Activated naive CD4-positive, alpha-beta T cell treated with anti-CD3 and anti-CD28 coated beads for 36 hours (primary cell): ENCODE measurements at regions not wholly inside any gene's neighbourhood (a gene's known extent, or its start where the extent isn't known, plus 50 kb on each side); places are given as distances from the start of the nearest gene placed in this dataset.

Experiments used
- CTCF ChIA-PET: fragments of 350-600 bp; sonication (Branson Sonifier 250); formaldehyde crosslinking; loops from one replicate; lab custom pipeline; 2021; ENCODE audit warnings: antibody characterized with exemption; lab: Charles Lee
- DNase-seq: peaks from one replicate; pipeline ENCODE4 v3.0.0-alpha.2; 2020
- H3K27ac Mint-ChIP-seq: one replicate; pipeline ENCODE4 v1.8.0; 2021; ENCODE audit warnings: mild to moderate bottlenecking, mixed read lengths
- H3K27me3 Mint-ChIP-seq: one replicate; pipeline ENCODE4 v1.8.0; 2021; ENCODE audit warnings: low read depth, mixed read lengths
- H3K36me3 Mint-ChIP-seq: one replicate; pipeline ENCODE4 v1.8.0; 2021; ENCODE audit warnings: low read depth, mixed read lengths
- H3K4me1 Mint-ChIP-seq: one replicate; pipeline ENCODE4 v1.8.0; 2021; ENCODE audit warnings: low read depth, mixed read lengths
- H3K4me3 Mint-ChIP-seq: one replicate; pipeline ENCODE4 v1.8.0; 2021; ENCODE audit warnings: mild to moderate bottlenecking, moderate library complexity, mixed read lengths
- H3K9me3 Mint-ChIP-seq: one replicate; pipeline ENCODE4 v1.8.0; 2021; ENCODE audit warnings: mixed read lengths
- intact Hi-C: fragments of 100-400 bp; cut with micrococcal nuclease; formaldehyde crosslinking; loops from one replicate; pipeline ENCODE4 v1.15.1; 2023

GRCh38 chr5:3030511-3031165, 279.2 kb upstream of the IRX2 start:
- Mint-ChIP-seq H3K9me3 (peaks cover 8% of the 10 kb centered on the region), H3K27me3 (no peaks in the 10 kb centered on the region), H3K4me1 (no peaks in the 10 kb centered on the region), H3K4me3 (no peak overlapping the region), H3K27ac (no peak overlapping the region), H3K36me3 (no peaks in the 10 kb centered on the region)
- CTCF ChIA-PET = interaction anchor here (0.6 kb wide), 1 partner anchor 154 kb away, joined by 6 read pairs; no protein-coding TSS in a partner anchor
- DNase-seq = no peak
- intact Hi-C loops = no loop called here

GRCh38 chr5:3029396-3029795, 277.9 kb upstream of the IRX2 start:
- Mint-ChIP-seq H3K4me1 (no peaks in the 10 kb centered on the region), H3K9me3 (peaks cover 8% of the 10 kb centered on the region), H3K36me3 (no peaks in the 10 kb centered on the region), H3K4me3 (no peak overlapping the region), H3K27ac (no peak overlapping the region), H3K27me3 (no peaks in the 10 kb centered on the region)
- no peak for DNase-seq
- intact Hi-C loops = no loop called here
- CTCF ChIA-PET = no interaction called here

GRCh38 chr5:3027866-3028635, 276.6 kb upstream of the IRX2 start:
- Mint-ChIP-seq H3K36me3 (no peaks in the 10 kb centered on the region), H3K4me1 (no peaks in the 10 kb centered on the region), H3K9me3 (peaks cover 10% of the 10 kb centered on the region), H3K4me3 (no peak overlapping the region), H3K27me3 (no peaks in the 10 kb centered on the region), H3K27ac (no peak overlapping the region)
- CTCF ChIA-PET = no interaction called here
- intact Hi-C loops = no loop called here
- DNase-seq = no peak

- peaks cover 10% of the 10 kb centered on the region for H3K9me3 Mint-ChIP-seq
- no peaks in the 10 kb centered on the region for H3K27me3 Mint-ChIP-seq
- no peaks in the 10 kb centered on the region for H3K4me1 Mint-ChIP-seq
- H3K36me3 Mint-ChIP-seq = no peaks in the 10 kb centered on the region
- DNase-seq = no peak
- CTCF ChIA-PET = no interaction called here
- intact Hi-C loops = no loop called here
- no peak overlapping the region for H3K27ac Mint-ChIP-seq
- H3K4me3 Mint-ChIP-seq = no peak overlapping the region
Measured at GRCh38 chr5:3027185-3027865, 275.8 kb upstream of the IRX2 start.

- CTCF ChIA-PET = no interaction called here
- Mint-ChIP-seq H3K27me3 (no peaks in the 10 kb centered on the region), H3K9me3 (peaks cover 10% of the 10 kb centered on the region), H3K4me1 (no peaks in the 10 kb centered on the region), H3K27ac (no peak overlapping the region), H3K4me3 (no peak overlapping the region), H3K36me3 (no peaks in the 10 kb centered on the region)
- intact Hi-C loops = no loop called here
- DNase-seq = no peak
Measured at GRCh38 chr5:3026651-3027050, 275.2 kb upstream of the IRX2 start.

- CTCF ChIA-PET = no interaction called here
- no peaks in the 10 kb centered on the region for H3K27me3 Mint-ChIP-seq
- peaks cover 5% of the 10 kb centered on the region for H3K9me3 Mint-ChIP-seq
- intact Hi-C loops = no loop called here
- H3K4me3 Mint-ChIP-seq = no peak overlapping the region
- H3K36me3 Mint-ChIP-seq = no peaks in the 10 kb centered on the region
- no peak for DNase-seq
- no peak overlapping the region for H3K27ac Mint-ChIP-seq
- H3K4me1 Mint-ChIP-seq = no peaks in the 10 kb centered on the region
Measured at GRCh38 chr5:3026099-3026498, 274.6 kb upstream of the IRX2 start.

- DNase-seq = no peak
- no peaks in the 10 kb centered on the region for H3K27me3 Mint-ChIP-seq
- peaks cover 2% of the 10 kb centered on the region for H3K9me3 Mint-ChIP-seq
- no peak overlapping the region for H3K4me3 Mint-ChIP-seq
- H3K27ac Mint-ChIP-seq = no peak overlapping the region
- no peaks in the 10 kb centered on the region for H3K4me1 Mint-ChIP-seq
- intact Hi-C loops = no loop called here
- H3K36me3 Mint-ChIP-seq = no peaks in the 10 kb centered on the region
- CTCF ChIA-PET = no interaction called here
Measured at GRCh38 chr5:3025392-3025791, 273.9 kb upstream of the IRX2 start.

GRCh38 chr5:3024976-3025375, 273.5 kb upstream of the IRX2 start:
- H3K4me1 Mint-ChIP-seq = no peaks in the 10 kb centered on the region
- no peak overlapping the region for H3K27ac Mint-ChIP-seq

GRCh38 chr5:3024554-3024953, 273.1 kb upstream of the IRX2 start:
- no peaks in the 10 kb centered on the region for H3K36me3 Mint-ChIP-seq
- no peaks in the 10 kb centered on the region for H3K27me3 Mint-ChIP-seq
- H3K9me3 Mint-ChIP-seq = peaks cover 2% of the 10 kb centered on the region
- CTCF ChIA-PET = no interaction called here
- H3K27ac Mint-ChIP-seq = no peak overlapping the region
- DNase-seq = no peak
- no peak overlapping the region for H3K4me3 Mint-ChIP-seq
- intact Hi-C loops = no loop called here
- H3K4me1 Mint-ChIP-seq = no peaks in the 10 kb centered on the region

More at GRCh38 chr5:3024976-3025375, 273.5 kb upstream of the IRX2 start:
- peaks cover 2% of the 10 kb centered on the region for H3K9me3 Mint-ChIP-seq
- no peak for DNase-seq
- CTCF ChIA-PET = no interaction called here
- H3K36me3 Mint-ChIP-seq = no peaks in the 10 kb centered on the region
- H3K27me3 Mint-ChIP-seq = no peaks in the 10 kb centered on the region
- H3K4me3 Mint-ChIP-seq = no peak overlapping the region
- intact Hi-C loops = no loop called here

GRCh38 chr5:3024126-3024525, 272.6 kb upstream of the IRX2 start:
- Mint-ChIP-seq H3K27ac (no peak overlapping the region), H3K4me3 (no peak overlapping the region), H3K36me3 (no peaks in the 10 kb centered on the region), H3K9me3 (peaks cover 2% of the 10 kb centered on the region), H3K27me3 (no peaks in the 10 kb centered on the region), H3K4me1 (no peaks in the 10 kb centered on the region)
- CTCF ChIA-PET = no interaction called here
- DNase-seq = no peak
- intact Hi-C loops = no loop called here

- CTCF ChIA-PET = no interaction called here
- intact Hi-C loops = no loop called here
- peaks cover 2% of the 10 kb centered on the region for H3K27me3 Mint-ChIP-seq
- H3K4me1 Mint-ChIP-seq = no peaks in the 10 kb centered on the region
- H3K4me3 Mint-ChIP-seq = no peak overlapping the region
- no peaks in the 10 kb centered on the region for H3K36me3 Mint-ChIP-seq
- H3K27ac Mint-ChIP-seq = no peak overlapping the region
- DNase-seq = no peak
- peaks cover 5% of the 10 kb centered on the region for H3K9me3 Mint-ChIP-seq
Measured at GRCh38 chr5:3023656-3024055, 272.2 kb upstream of the IRX2 start.

GRCh38 chr5:3022665-3023064, 271.2 kb upstream of the IRX2 start:
- no peaks in the 10 kb centered on the region for H3K36me3 Mint-ChIP-seq
- peaks cover 2% of the 10 kb centered on the region for H3K27me3 Mint-ChIP-seq
- no peaks in the 10 kb centered on the region for H3K4me1 Mint-ChIP-seq
- no peak overlapping the region for H3K4me3 Mint-ChIP-seq
- peaks cover 5% of the 10 kb centered on the region for H3K9me3 Mint-ChIP-seq
- intact Hi-C loops = no loop called here
- CTCF ChIA-PET = no interaction called here
- no peak overlapping the region for H3K27ac Mint-ChIP-seq
- DNase-seq = no peak

GRCh38 chr5:3020426-3020825, 268.9 kb upstream of the IRX2 start:
- no peak overlapping the region for H3K4me3 Mint-ChIP-seq
- peaks cover 2% of the 10 kb centered on the region for H3K27me3 Mint-ChIP-seq
- intact Hi-C loops = no loop called here
- no peaks in the 10 kb centered on the region for H3K4me1 Mint-ChIP-seq
- no peak for DNase-seq
- CTCF ChIA-PET = no interaction called here
- H3K27ac Mint-ChIP-seq = no peak overlapping the region
- H3K9me3 Mint-ChIP-seq = peaks cover 5% of the 10 kb centered on the region
- H3K36me3 Mint-ChIP-seq = no peaks in the 10 kb centered on the region
